NCI-H1694 treated with DMSO at 0.1 percent for 48 hours (cell line): ENCODE measurements at regions not wholly inside any gene's neighbourhood (a gene's known extent, or its start where the extent isn't known, plus 50 kb on each side); places are given as distances from the start of the nearest gene placed in this dataset.
A peak's percentile ranks its signal among the peaks of the same experiment; 100 is the strongest.

Experiments
- DNase-seq: peaks from one replicate; lab custom pipeline; 2025; lab: John Stamatoyannopoulos, UW

DNA sequence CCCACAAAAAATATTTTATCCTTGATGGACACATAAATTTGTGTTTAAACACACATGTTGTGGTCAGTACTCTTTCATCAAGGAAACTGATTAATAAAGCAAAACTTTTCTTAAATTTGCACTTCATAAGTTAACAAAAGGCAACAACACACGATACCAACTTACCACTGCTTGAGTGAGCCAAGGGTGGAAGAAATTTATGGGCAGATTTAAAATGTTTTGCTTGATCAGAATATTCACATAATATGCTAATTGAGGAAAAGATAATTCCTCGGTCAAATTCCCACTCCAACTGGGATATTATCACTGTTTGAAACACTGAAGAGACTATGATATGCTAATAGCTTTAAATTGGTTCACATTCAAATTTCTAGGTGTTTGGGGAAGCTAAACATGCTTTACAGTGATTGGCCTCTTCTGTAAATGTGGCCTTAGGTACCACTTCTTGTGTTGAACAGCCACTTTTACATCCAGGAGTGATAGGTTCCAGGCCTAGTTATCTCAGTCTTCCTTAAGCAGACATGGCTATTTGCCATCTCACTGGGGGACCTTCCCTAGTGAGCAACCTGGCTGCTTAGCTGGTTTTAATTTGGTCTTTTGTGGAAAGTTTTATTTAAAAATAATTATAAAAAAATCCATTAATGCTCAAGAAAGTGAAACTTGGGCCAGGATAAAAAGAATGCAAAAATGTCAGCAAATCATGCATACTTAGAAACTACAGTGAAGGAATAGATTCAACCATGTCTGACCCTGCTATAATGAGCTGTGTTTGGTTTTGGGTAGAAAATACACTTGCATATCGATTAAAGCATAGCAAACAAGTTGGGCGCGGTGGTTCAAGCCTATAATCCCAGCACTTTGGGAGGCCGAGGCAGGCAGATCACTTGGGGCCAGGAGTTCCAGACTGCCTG lies 221.2 kb upstream of the MAP3K7 start:
- DNase-seq: no peak

DNA sequence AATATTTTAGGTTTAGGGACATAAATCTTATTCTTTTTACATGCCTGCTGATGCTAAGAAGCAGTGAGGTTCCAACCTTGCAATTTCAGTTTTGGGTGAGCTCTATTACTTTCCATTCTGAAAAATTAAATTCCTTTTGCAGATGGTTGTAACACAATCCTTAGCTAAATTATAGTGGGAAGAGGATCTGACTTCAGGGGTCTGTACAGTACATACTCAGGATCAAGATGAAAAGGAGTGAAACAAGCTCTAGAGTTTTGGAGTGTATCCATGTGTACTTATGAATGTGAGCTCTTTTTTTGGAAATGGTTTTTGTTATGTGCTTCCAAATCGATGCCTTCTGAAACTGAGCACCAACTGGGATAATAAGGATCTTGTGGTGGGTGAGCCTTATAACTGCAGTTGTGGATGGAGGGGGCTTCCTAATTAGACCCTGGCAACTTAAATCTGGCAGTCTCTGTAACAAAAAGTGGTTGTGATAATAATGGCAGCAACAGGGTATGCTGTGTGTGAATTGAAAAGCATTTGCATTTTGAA lies 218.8 kb upstream of the MAP3K7 start:
- no peak for DNase-seq

DNA sequence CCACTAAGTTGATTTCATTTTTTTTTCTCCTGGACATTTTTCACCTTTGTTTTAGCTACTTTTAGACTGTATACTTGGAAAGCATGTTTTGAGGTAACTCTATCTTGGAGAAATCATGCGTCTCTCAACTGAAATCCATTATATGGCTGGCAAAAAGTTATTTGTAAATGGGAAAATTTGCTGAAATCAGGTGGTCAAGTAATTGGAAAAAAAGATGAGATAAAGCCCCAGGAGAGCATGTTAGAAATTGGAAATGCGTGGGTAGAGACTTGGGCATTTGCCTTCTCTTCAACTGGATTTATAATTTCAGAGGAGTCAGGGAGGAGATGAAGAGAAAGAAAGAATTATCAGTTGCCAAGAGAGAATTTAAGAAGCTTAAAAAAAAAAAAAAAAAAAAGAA lies 217.1 kb upstream of the MAP3K7 start:
- DNase-seq: no peak

DNA sequence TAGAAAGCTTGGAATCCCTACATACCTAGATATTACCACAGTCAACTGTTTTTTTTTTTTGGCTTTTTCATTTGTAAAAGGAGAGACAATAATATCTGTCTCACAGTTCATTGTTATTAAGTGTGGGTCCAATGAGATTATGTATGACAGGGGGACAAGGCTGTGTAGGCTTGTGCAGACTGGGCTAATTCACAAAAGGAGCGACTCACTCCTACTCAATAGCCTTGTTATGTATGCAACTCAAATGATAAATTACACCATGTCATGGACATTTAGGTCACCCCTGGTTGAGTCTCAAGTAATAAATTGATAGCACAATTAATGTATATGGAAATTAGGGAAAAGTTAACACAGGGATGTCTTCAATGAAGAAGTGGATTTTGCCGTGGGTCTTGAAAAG lies 208.2 kb upstream of the MAP3K7 start:
- DNase-seq: no peak

DNA sequence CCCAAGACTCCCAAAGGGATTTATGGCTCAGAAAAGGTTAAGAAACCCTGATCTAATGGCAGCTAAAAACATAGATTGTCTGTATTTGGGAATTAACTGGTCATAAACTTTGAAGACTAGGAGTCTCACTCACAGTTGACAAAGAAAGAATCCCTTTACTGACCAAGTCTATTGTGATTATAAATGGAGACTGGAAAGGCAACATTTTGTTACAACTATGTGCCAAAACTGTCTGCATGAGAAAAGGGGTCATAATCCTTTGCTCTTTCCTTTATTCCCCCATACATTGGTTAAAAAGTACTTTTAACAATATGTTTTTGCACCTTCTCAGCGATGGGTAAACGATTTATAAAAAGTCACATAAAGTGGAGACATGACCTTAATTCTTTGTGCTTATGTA lies 206.9 kb upstream of the MAP3K7 start:
- DNase-seq: no peak

DNA sequence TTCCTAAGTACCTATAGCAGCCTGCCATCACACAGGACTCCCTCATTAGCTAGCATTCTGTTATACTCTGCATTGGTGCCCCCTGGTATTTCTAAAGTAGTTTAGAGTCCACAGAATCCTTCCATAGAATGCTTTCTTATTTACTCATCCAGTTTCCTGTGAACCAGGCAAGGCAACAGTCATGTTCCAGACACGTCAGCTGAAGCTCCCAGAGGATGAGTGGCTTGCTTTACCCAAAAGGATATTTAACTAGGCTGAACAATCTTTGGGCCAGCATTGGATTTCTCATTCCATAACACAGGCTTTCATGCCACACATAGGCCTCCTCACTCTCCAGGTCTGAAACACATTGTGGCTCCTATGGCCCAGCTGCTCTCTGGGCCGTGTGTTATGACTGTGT lies 203.8 kb upstream of the MAP3K7 start:
- no peak for DNase-seq

DNA sequence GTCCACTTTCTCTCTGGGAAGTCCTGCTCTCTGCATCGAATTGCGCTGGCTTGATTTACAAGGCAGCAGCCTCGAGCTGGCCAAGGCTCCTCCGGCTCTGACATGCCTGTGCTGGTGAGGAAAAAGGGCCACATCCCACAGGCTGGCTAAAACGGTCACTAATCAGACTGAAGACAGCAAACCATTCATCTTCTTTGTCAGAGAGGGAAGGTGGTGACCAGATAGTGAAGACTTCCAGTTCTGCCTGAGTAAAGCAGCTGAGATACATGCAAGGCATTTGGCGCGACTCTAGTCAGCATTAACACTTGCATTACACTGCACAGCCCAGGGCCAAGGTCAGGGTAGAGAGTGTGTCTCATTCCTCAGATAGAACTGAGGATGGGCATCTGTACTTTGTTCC lies 203.2 kb upstream of the MAP3K7 start:
- no peak for DNase-seq

DNA sequence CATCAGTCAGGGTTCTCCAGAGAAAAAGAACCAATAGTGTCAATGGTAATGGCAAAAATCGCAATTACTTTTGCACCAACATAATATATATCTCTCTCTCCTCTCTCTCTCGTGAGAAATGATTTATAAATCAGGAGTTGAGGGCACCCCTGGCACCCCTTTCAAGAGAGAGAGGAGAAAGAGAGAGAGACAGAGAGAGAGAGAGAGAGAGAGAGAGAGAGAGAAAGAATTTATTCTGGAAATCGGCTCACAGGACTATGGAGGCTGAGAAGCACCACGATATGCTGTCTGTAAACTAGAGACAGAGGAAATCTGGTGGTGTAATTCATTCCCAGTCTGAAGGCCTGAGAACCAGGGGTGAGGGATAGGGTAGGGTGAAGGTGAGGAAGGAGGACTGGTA lies 201.9 kb upstream of the MAP3K7 start:
- DNase-seq: no peak

DNA sequence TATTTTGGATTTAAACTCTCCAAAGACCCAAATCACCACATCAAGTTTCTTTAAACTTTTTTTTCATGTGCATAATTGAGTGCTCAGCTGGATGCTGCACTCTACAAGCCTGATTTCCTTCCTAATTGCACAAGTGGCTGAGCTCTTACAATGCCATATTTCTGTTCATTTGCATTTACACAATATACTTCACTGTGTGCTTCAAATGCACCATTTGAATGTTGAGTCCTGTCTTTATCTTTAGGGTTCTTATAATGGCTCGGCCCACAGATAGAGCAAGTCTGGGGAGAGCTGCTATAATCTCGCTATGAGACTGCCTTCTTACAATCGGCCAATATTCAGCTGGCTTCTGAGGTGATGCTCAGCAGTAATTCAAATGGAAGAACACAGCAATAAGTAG lies 200.6 kb upstream of the MAP3K7 start:
- no peak for DNase-seq

DNA sequence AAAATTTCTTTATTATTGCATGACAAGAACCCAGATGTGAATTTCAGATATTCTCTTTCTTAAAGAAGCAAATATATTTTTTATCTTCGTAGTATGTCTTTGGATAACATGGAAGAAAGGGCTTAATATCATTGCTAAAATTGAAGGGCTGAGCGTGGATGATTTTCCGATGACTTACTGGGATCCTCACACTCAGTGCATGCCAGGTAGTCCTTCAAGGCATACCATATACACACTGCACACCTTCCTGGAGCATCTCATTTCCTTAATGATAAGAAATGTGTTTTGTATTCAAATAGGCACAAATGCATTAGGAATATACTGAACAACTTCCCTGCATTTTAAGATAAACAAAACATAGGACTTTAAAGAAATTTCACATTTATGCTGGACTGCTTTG lies 193.9 kb upstream of the MAP3K7 start:
- no peak for DNase-seq

DNA sequence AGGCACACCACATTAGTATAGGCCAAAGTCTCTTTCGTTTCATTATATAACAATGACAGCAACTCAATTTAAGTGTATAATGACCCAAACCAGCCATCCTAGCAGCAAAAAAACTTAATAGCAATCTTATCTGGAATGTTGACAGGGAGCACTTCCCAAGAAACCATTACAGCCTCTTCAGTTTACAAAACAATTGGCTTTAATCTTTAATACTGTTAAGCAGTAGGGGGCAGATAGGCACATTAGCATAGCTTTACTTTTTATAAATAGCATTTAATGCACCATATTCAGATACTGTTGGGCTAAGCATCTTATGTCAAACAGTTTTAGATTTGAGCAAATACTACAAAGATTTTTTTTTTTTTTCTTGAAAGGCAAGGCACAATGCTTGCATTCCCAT lies 193.3 kb upstream of the MAP3K7 start:
- no peak for DNase-seq

DNA sequence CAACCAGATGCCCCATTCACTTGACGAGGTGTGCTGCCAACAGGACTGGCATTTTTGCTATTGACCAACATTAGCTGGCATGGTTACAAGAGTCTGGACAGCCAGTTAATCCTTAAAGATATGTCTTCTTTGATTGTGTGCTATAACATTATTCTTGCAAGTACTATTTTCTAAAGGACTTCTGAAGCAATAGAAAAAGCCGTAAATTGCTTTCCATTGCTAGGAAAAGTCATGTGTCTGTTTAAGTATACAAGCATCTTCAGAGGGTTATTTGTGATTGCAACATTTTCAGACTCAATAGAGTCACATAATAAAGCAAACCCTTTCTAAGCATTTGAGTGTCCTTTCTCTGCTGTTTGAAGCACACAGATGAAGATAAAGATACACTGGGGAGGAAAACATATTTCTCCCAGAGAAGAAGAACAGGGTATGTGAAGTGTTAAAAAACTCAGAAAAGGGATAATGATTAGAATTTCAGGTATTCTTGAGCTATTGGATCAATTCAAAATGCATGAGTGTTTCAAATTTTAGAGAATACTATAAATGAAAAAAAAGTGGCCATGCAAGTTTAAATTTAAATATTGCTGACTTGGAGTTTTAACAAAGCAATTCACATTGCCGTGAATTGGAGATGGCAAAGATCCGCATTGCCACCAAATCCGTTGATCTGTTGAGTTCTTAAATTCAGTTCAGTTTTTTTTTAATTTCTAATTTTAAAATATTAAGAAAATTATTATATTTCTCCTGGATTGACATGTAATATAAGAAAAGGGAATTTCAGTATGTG lies 191.7 kb upstream of the MAP3K7 start:
- no peak for DNase-seq

DNA sequence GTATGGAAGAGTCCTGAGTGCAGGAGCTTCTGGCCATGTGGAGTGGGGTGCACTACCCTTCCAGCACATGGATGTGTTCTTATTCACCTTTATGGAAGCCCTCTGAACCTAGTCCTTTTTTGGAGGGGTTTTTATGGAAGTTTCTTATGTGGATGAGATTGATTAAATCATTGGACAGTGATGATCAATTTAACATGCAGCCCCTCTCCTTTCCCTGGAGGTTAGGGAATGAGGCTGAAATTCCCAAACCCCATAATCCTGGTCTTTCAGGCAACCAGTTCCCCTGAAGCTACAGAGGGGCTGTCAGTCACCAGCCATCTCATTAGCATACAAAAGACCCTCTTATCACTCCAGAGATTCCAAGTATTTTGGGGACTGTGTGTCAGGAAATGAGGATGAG lies 183.9 kb upstream of the MAP3K7 start:
- no peak for DNase-seq

DNA sequence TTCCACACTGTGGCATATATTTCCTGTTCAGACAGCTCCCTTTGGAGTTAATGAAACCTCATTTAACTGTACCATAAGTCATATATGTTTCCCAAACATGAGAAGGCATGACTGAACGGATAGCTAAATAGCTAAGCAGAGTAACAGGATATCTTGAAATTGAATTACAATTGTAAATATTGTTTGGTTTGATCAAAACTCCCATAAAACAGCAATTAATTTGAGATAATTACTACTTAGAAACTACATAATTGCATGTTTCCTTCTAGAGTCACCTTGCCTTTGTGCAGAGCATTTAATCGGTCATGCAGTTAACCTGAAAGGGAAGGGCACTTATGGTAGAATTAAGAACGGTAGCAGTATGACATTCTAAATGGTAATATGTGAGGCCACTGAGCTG lies 179.0 kb upstream of the MAP3K7 start:
- DNase-seq: no peak

DNA sequence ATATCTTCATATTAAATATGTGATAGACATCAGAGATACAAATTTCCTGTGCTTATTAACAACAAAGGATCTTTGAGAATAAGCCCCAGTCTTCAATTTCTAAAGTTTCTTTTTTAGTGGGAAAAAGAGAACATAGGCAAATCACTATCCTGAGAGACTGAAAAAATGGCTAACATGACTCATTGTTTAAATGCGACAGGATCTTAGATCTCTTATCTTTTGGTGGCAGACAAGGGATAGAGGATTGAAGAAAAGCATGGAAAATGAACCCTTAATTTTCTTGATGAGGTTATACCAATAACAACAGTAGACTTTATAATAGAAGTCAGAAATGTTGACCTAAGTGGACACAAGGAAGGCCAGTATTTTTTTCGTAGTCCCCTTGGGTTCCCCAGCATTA lies 178.6 kb upstream of the MAP3K7 start:
- no peak for DNase-seq

DNA sequence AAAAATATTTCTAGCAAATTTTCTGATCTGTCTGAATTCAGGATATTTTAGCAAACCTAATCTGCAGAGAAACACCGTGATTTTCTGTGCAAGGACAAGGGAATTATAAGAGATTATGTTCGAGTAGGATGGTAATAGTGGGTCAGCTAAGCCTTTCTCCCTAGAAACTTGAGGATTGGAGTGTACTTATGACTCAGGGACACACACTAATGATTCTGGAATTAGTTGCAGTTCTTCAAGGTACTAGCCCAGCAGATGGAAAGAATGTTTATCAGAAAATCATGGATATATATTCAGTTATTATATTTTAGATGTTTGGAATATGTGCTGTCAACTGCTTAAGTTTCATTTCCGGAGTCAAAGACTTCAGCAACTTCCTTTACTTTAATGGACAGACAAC lies 177.1 kb upstream of the MAP3K7 start:
- no peak for DNase-seq

DNA sequence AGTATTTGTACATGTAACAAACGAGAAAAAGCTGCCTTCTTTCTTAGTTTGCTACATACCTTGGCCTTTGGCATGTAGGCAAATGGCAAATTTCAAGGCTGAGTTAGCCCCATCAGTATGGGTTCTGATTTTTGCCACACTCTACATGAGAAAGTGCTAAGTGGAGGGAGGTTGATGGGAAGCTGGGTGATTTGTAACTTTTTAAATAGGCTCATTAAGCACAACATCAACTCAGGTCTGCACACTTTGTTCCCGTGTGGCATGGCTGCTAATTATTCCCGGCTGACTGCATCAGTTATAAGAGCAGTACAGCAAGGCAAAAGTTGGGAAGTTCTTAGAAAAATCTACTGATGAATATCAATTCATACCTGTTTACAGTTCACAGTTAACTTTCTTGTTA lies 172.8 kb upstream of the MAP3K7 start:
- DNase-seq: no peak

DNA sequence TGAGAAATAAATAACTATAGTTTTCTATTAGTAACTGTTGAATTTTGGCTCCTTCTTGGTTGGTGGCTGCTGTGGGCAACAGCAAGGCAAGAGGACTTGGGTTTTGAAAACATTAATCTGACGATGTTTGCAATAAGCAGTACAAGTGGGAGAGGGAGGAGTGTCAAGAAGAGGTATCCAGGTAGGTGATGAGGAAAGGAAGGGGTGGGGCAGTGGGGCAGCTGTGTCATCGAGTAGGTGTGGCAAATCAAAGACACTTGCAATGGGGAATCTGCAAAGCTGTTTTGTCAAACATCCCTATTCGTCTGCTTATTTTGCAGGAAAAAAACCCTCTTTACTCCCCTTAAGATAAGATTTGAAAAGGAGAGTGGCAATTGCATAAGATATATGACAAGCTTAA lies 171.9 kb upstream of the MAP3K7 start:
- no peak for DNase-seq

DNA sequence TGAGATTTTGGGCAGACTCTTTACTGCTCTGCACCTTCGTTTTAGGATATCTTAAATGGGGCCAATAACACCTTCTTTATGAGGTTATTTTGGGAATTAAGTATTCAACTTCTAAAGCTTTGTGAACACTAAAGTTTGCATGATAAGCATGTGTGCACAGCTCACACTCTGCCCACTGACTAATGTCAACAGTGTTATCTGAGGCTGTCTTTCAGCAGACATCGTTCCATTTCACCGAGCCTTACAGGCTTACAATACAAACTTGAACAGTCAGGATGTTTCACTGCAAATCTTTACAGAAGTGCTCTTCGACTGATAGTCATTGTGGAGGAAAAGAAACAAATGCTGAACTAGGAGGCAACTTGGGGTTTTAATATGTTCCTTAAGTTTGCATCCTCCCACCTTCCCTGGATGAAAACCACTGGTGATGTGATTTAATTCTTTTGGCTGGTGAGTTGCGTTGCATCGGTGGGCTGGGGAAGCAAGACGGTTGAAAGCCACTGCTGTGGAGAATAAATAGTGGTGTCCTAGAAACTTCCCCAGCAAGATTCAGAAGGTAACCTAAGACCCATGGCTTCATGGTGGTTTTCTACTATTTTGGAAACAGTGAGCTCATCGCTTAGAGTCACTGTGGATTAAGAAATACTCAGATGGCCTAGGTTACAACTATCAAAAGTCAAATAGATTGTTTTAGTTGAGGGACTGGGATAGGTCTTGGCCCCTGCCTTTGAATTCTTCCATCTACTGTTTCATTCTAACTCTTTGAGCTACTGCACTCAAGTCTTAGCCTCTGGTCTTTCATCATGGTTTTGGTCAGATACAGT lies 167.2 kb upstream of the MAP3K7 start:
- no peak for DNase-seq

DNA sequence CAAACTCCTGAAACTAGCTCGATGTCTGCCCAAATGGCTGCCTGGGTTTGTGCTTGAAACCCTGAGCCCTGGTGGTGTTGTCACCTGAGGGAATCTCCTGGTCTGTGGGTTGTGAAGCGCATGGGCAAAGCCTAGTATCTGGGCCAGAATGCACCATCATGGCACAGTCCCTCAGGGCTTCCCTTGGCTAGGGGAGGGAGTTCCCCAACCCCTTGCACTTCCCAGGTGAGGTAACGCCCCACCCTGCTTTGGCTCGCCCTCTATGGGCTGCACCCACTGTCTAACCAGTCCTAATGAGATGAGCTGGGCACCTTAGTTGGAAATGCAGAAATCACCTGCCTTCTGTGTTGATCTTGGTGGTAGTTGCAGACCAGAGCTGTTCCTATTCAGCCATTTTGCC lies 152.9 kb upstream of the MAP3K7 start:
- no peak for DNase-seq

DNA sequence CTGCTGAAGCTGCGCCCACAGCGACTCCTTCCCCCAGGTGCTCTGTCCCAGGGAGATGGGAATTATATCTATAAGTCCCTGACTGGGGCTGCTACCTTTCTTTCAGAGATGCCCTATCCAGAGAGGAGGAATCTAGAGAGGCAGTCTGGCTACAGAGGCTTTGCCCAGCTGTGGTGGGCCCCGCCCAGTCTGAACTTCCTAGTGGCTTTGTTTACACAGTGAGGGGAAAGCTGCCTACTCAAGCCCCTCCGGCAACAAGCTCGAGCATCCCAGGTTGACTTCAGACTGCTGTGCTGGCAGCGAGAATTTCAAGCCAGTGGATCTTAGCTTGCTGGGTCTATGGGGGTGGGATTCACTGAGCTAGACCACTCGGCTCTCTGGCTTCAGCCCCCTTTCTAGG lies 152.5 kb upstream of the MAP3K7 start:
- DNase-seq: no peak

DNA sequence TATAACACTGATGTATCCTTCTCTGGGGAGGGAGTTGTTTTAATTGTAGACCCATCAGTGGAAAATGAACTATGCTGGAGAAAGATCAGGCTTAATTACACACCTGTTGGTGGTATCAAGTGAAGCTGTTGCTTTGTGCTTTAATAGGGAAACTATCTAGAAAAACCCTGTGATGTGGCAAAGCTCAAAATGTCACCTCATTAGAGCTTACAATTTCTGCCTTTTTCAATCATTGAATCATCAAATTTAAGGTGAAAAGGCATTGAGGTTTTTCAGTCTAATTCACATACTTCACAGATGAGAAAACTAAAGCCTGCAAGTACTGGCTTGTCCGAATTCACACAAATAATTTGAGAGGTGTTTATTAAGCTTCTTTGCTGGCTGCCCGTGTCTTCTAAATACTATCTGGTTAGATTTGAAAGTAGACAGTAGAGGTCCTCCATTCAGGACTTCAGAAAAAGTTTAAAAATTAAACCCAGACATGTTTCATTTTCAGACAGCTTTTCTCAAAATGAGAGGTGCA lies 143.3 kb upstream of the MAP3K7 start:
- DNase-seq: peak; percentile 38
